Nephron progenitor cell (in vitro differentiated cells): ENCODE measurements at regions not wholly inside any gene's neighbourhood (a gene's known extent, or its start where the extent isn't known, plus 50 kb on each side); places are given as distances from the start of the nearest gene placed in this dataset.

ENCODE experiments used
- DNase-seq: peaks from one replicate; pipeline ENCODE4 v3.0.0; 2021
- H3K27ac Mint-ChIP-seq: 2 replicates; pipeline ENCODE4 v1.8.0; 2021; ENCODE audit warnings: mild to moderate bottlenecking, moderate library complexity, mixed read lengths
- H3K27me3 Mint-ChIP-seq: 2 replicates; pipeline ENCODE4 v1.8.0; 2021; ENCODE audit warnings: mild to moderate bottlenecking, low read depth, mixed read lengths; ENCODE audit not compliant: poor library complexity
- H3K36me3 Mint-ChIP-seq: 2 replicates; pipeline ENCODE4 v1.8.0; 2021; ENCODE audit warnings: low read depth, mixed read lengths
- H3K4me1 Mint-ChIP-seq: 2 replicates; pipeline ENCODE4 v1.8.0; 2021; ENCODE audit warnings: mixed read lengths
- H3K4me3 Mint-ChIP-seq: 2 replicates; pipeline ENCODE4 v1.8.0; 2021; ENCODE audit warnings: mild to moderate bottlenecking, moderate library complexity, mixed read lengths
- H3K9me3 Mint-ChIP-seq: 2 replicates; pipeline ENCODE4 v1.8.0; 2021; ENCODE audit warnings: mild to moderate bottlenecking, moderate library complexity, mixed read lengths
- TF ChIP-seq, protein P1 (sequence below): fragments of 200-600 bp; sonication (generic); IDR thresholded peaks from 2 replicates; pipeline ENCODE4 v1.5.0; 2021; ENCODE audit warnings: antibody characterized with exemption

DNA sequence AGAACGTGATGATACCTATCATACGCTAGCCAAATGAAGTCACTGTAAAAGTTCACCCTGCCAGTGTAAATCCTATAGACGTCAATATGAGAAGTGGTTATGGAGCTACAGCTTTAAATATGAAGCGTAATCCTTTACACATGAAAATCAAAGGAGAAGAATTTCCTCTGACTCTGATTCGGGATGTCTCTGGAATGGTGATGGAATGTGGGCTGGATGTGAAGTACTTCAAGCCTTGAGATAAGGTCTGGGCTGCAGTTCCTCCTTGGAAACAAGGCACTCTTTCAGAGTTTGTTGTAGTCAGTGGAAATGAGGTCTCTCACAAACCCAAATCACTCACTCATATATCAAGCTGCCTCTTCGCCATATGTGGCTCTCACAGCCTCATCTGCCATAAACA lies 53.1 kb upstream of the NAP1L1 start:
- no peak for DNase-seq
- Mint-ChIP-seq H3K27ac (no peak overlapping the region), H3K4me3 (no peak overlapping the region), H3K36me3 (peaks cover 13% of the 10 kb centered on the region), H3K27me3 (peaks cover under 1% of the 10 kb centered on the region), H3K9me3 (peaks cover 23% of the 10 kb centered on the region), H3K4me1 (peaks cover 3% of the 10 kb centered on the region)
- TF ChIP-seq, protein P1, sequence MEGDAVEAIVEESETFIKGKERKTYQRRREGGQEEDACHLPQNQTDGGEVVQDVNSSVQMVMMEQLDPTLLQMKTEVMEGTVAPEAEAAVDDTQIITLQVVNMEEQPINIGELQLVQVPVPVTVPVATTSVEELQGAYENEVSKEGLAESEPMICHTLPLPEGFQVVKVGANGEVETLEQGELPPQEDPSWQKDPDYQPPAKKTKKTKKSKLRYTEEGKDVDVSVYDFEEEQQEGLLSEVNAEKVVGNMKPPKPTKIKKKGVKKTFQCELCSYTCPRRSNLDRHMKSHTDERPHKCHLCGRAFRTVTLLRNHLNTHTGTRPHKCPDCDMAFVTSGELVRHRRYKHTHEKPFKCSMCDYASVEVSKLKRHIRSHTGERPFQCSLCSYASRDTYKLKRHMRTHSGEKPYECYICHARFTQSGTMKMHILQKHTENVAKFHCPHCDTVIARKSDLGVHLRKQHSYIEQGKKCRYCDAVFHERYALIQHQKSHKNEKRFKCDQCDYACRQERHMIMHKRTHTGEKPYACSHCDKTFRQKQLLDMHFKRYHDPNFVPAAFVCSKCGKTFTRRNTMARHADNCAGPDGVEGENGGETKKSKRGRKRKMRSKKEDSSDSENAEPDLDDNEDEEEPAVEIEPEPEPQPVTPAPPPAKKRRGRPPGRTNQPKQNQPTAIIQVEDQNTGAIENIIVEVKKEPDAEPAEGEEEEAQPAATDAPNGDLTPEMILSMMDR: no peak

DNA sequence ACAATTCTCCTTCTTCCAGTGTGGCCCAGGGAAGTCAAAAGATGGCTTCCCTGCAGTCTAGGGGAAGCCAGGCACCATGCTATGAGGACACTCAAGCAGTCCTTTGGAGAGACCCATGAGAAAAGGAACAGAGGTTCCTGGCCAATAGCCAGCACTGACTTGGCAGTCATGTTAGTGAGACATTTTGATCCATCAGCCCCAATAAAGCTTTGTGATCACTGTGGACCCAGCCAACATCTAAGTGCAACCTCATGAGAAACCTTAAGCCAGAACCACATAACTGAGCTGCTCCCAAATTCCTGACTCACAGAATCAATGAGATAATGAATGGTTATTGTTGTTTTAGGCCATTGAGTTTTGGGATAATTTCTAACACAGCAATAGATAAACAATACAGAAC lies 51.0 kb upstream of the NAP1L1 start:
- Mint-ChIP-seq H3K9me3 (peaks cover 23% of the 10 kb centered on the region), H3K4me3 (no peak overlapping the region), H3K4me1 (no peaks in the 10 kb centered on the region), H3K27me3 (peaks cover 11% of the 10 kb centered on the region), H3K36me3 (peaks cover 13% of the 10 kb centered on the region), H3K27ac (no peak overlapping the region)
- DNase-seq: no peak
- TF ChIP-seq, protein P1: no peak
